GM19351 (cell line): ENCODE measurements at regions not wholly inside any gene's neighbourhood (a gene's known extent, or its start where the extent isn't known, plus 50 kb on each side); places are given as distances from the start of the nearest gene placed in this dataset.
"Not testable (repeated sequence)": the region's sequence is repeated elsewhere in the genome, so short reads cannot be mapped to it uniquely, and the experiment has no call there.

Experiments
- ATAC-seq: cut with Tn5 transposase; IDR thresholded peaks from one replicate; pipeline ENCODE4 v1.9.1; 2021; ENCODE audit warnings: mild to moderate bottlenecking, moderate library complexity; ENCODE audit not compliant: unreplicated experiment

- ATAC-seq, result not testable (repeated sequence)
These were observed 64.8 kb downstream of the B4GALT7 start for GRCh38 chr5:177664737-177665136.

GRCh38 chr5:177665172-177665571, 65.2 kb downstream of the B4GALT7 start:
- not testable (repeated sequence) for ATAC-seq

GRCh38 chr5:177665960-177666359, 66.0 kb downstream of the B4GALT7 start:
- not testable (repeated sequence) for ATAC-seq

GRCh38 chr5:177671035-177671754, 71.3 kb downstream of the B4GALT7 start:
- peak; percentile 34 for ATAC-seq

GRCh38 chr5:177671755-177672690, 72.1 kb downstream of the B4GALT7 start:
- peak; percentile 68 for ATAC-seq
